ENCODE measurements at regions not wholly inside any gene's neighbourhood (a gene's known extent, or its start where the extent isn't known, plus 50 kb on each side); places are given as distances from the start of the nearest gene placed in this dataset.

DNA sequence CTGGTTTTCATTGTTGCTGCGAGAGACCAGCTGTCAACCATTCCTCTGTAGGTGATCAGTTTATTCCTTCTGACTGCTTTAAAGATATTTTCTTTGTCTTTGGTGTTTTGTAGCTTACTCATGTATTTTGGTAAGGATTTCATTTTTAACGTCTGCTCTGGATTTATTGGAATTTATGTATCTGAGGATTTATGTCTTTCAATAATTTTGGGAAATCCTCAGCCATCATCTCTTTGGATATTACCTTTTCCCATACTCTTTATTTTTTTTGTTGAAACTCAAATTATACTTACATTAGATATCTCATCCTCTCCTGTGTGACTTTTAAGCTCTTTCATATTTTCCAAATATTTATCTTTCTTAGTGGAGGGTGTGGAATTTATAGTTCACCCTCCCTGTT, 62.7 kb upstream of the COL8A1 start:
- no peaks in the 10 kb centered on the region; a peak in 1 of 7 replicates for H3K36me3 Mint-ChIP-seq (ENCODE audit: insufficient read depth in 1 of 3, low read depth in 3 of 3)
- H3K27me3 Mint-ChIP-seq (ENCODE audit: low read depth), result peaks cover 2% of the 10 kb centered on the region
- Histone ChIP-seq H3T11ph (ENCODE audit: low read length) (no peak overlapping the region), H3K27me3 (ENCODE audit: insufficient read depth, low read length) (no peaks in the 10 kb centered on the region), H3K79me2 (ENCODE audit: insufficient read depth, low read length) (no peaks in the 10 kb centered on the region), H2BK5ac (ENCODE audit: insufficient read length, low read length) (no peak overlapping the region), H3K9ac (ENCODE audit: extremely low read depth, insufficient read length, low read length) (no peak overlapping the region), H3K18ac (ENCODE audit: insufficient read length, low read depth, low read length) (no peak overlapping the region), H4K91ac (ENCODE audit: insufficient read length, low read depth, low read length) (no peak overlapping the region), H3K4me1 (ENCODE audit: insufficient read depth, low read length) (no peaks in the 10 kb centered on the region), H2BK20ac (ENCODE audit: low read depth, low read length, poor library complexity, severe bottlenecking) (no peak overlapping the region), H3K27ac (ENCODE audit: insufficient read length, low read depth, low read length) (no peak overlapping the region), H4K20me1 (ENCODE audit: control insufficient read depth, insufficient read depth, insufficient read length) (no peaks in the 10 kb centered on the region), H3K79me1 (ENCODE audit: insufficient read depth, low read depth, low read length, poor library complexity, severe bottlenecking) (no peaks in the 10 kb centered on the region), H3K23ac (ENCODE audit: insufficient read length, low read depth, low read length) (no peak overlapping the region), H2BK15ac (ENCODE audit: low read depth, low read length) (no peak overlapping the region), H3K4me2 (ENCODE audit: insufficient read depth, insufficient read length, low read length) (no peak overlapping the region), H2BK120ac (ENCODE audit: low read depth, low read length, poor library complexity, severe bottlenecking) (no peak overlapping the region), H3K4ac (ENCODE audit: low read depth, low read length) (no peak overlapping the region), H2BK12ac (ENCODE audit: insufficient read length, low read depth, low read length) (no peak overlapping the region), H2AFZ (ENCODE audit: low read length) (no peak overlapping the region), H3K14ac (ENCODE audit: insufficient read depth, low read length) (no peak overlapping the region), H4K5ac (ENCODE audit: insufficient read length, low read depth, low read length) (no peak overlapping the region), H3K9me3 (ENCODE audit: control insufficient read depth, low read depth, low read length) (no peaks in the 10 kb centered on the region), H4K8ac (replicated peaks; ENCODE audit: insufficient read length, low read depth, low read length) (no peak overlapping the region), H3K56ac (ENCODE audit: insufficient read length, low read depth, low read length) (no peak overlapping the region), H3K23me2 (ENCODE audit: insufficient read length, low read depth, low read length, poor library complexity, severe bottlenecking) (no peaks in the 10 kb centered on the region), H2AK5ac (ENCODE audit: insufficient read length, low read length) (no peak overlapping the region)
- no peak overlapping the region for H3K4me3 Mint-ChIP-seq
- H3K4me1 Mint-ChIP-seq, result no peaks in the 10 kb centered on the region
- DNase-seq, result no peak
- no CpG with 5 or more reads among the region's 2 CpGs for WGBS (ENCODE audit: extremely low coverage, insufficient read length, low lambda C conversion rate)
- H3K9me3 Mint-ChIP-seq, result peaks cover 3 to 4% of the 10 kb centered on the region in 2 experiments; a peak in 2 of 5 replicates
- TF ChIP-seq, protein P1, sequence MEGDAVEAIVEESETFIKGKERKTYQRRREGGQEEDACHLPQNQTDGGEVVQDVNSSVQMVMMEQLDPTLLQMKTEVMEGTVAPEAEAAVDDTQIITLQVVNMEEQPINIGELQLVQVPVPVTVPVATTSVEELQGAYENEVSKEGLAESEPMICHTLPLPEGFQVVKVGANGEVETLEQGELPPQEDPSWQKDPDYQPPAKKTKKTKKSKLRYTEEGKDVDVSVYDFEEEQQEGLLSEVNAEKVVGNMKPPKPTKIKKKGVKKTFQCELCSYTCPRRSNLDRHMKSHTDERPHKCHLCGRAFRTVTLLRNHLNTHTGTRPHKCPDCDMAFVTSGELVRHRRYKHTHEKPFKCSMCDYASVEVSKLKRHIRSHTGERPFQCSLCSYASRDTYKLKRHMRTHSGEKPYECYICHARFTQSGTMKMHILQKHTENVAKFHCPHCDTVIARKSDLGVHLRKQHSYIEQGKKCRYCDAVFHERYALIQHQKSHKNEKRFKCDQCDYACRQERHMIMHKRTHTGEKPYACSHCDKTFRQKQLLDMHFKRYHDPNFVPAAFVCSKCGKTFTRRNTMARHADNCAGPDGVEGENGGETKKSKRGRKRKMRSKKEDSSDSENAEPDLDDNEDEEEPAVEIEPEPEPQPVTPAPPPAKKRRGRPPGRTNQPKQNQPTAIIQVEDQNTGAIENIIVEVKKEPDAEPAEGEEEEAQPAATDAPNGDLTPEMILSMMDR (conservative IDR thresholded peaks at IDR 0.05), result no peak
- H3K27ac Mint-ChIP-seq, result no peak overlapping the region
